Limb (tissue), 2 donors: ENCODE measurements at regions not wholly inside any gene's neighbourhood (a gene's known extent, or its start where the extent isn't known, plus 50 kb on each side); places are given as distances from the start of the nearest gene placed in this dataset.

Source experiments
- DNase-seq, 2 donors: peaks; one replicate each; pipeline ENCODE4 v3.0.0-alpha.2; 2016; ENCODE audit errors: extremely low spot score in 2 of 2

DNA sequence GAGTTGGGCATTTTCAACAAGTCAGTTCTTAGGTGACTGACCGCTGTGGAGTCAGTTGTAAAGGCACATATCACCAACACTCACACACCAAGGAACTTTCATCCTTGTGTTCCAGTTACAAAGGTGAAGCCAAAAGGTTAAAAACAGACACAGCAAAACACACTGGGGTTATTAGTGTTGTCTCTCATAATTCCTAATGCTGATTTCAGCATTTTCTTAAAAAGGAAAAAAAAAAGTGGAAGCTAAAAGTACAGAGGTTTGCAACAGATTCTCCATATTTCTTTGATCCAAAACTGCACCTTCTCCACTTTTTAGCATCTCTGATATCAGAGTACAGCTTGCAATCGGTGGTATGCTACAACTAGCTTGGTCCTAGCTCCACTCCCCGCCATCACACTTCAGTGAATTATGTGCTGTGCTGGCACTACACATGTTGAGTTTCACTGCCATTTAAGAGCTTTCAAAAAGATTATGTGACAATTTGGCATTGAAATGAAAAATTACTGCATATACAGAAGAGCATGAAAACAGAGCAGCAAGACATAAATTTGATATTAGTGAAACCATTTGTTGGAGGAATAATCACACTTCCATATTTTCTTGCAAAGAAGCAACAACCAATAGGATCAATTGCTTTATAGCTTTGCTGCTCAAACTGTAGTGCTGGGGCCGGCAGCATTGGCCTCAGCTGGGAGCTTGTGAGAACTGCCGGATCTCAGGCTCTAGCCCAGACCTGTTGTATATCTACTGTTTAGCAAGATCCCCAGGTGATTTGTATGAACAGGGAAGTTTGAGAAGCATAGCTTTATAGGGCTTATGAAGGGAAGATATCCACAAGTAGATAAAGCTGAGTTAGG, 62.3 kb upstream of the DAPL1 start:
- no peak for DNase-seq

DNA sequence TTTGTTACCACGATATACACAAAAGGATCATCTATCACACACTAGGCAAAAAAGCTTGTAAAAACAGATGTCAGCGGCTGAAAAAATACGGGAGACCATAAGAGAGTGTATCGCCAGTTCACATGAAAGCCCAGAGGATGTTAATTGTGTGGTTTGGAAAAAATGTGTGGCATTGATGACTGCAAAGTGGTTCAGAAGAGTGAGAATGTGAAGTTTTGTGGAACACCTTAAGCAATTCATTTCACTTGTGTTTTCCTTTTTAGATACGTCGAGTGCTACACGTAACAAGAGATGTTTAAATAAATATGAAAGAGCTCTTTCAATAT, 61.7 kb upstream of the DAPL1 start:
- DNase-seq, result no peak

DNA sequence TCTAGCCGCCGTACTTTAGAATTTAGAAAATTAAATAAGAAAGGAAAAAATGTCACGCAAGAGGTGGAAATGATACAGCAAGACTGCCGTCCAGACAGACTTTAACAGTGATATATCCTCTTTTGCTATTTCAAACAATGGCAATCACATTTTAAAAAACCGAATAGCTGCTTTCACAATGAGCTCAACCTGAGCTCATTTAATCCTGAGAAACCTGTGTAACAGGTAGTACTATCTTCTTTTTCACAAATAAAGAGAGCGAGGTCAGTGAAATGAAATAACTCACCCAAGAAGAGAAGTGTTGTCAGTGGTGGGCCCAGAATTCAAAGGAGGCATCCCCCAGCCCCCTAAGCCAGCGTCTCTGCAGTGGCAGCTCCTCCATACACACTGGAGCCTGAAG, 60.7 kb upstream of the DAPL1 start:
- DNase-seq, result no peak

DNA sequence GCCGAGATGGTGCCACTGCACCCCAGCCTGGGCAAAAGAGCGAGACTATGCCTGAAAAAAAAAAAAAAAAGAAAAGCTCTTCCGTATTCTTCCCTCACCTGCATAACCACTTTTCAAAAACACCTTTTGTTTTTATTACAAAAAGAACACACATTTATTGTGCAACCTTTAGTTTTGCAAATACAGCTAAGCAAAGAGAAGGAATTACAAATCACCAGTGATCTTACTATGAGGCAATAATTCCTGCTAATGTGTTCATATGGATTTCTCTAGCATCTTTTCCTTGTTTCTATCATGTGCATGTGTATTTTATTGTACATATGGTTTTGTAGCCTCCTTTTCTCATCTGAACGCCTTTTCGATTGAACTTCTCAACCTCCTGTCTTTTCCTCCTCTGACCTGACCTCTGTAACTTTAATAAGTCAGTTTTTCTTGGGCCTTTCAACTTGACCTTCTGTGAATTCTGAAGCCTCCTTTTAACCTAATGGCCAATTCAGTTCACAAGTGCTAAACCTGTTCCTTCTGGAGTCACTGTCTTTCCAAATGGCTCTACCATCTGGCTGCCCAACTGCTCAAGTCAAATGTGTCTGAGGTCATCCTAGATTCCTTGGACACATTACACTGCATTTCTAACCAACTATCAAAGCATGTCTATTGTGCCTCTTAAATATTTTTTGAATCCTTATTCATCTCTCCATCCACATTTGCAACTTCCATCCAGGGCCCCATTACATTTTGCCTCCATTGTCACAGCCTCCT, 59.1 kb upstream of the DAPL1 start:
- no peak for DNase-seq

DNA sequence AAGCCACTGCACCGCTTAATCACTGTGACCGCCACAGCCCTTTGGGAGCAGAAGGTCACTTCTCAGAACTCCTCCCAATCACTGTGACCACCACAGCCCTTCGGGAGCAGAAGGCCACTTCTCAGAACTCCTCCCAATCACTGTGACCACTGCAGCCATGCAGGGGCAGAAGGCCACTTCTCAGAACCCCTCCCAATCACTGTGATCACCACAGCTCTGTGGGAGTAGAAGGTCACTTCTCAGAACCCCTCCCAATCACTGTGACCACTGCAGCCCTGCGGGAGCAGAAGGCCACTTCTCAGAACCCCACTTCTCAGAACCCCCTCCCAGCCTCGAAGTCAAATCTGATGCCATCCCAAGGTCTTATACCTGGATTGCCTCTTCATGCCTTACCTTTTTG, 56.8 kb upstream of the DAPL1 start:
- no peak for DNase-seq

GRCh38 chr2:158740127-158740526, 55.0 kb upstream of the DAPL1 start:
- DNase-seq, result no peak

DNA sequence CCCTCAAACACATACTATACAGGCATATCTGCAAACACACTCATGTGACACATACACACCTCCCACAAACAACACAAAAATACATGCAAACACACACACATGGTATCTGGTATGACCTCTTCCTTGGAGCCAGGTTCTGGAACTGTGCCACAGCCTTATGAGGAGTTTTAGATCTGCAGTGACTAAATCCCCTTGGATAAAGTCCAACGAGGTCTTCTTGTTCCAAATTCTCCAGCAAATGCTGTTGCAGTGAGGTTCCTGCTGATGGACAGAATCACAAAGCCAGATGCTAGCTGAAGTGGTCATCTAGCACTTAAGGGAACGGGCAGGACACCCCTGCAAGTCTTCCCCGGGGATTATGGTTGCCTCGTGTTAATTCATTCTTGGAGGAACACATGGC, 54.5 kb upstream of the DAPL1 start:
- DNase-seq, result no peak

DNA sequence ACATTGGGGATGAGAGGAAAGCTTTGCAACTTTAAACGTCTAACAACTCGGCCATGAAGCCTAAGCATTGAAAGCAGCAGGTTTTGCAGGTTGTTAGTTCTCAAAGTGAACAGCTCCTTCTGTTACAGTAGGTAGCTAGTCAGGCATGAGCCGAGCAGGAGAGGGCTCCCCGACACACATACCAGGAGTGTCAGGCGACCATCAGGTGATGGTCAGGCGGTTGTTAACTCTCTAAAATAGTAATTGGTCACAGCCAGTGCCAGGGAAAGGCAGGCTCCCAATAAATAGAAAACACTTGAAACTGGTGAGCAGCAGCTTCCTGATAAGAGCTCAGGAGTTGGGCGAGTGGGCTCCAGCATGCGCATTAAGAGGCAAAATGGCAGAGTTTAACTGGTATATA, 53.5 kb upstream of the DAPL1 start:
- no peak for DNase-seq

DNA sequence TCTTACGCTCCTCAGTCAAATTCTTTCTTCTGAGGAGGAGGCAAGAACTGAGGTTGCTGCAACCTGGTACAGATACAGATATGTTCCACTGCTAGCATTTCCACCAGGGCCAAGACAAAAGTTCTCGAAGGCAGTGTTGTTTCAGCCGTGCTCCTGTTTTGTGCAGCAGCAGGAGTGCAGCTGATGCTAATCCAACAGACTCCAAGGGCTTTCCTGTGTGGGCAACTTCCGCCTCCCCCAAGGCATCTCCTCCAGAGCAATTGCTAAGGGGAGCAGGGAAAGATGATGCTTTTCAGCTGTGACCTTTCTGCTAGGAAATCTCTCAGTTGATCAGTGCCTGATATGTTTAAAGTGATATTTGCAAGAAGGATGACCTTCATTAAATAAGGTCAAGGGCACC, 52.6 kb upstream of the DAPL1 start:
- DNase-seq, result no peak

GRCh38 chr2:158743466-158743865, 51.7 kb upstream of the DAPL1 start:
- no peak for DNase-seq

DNA sequence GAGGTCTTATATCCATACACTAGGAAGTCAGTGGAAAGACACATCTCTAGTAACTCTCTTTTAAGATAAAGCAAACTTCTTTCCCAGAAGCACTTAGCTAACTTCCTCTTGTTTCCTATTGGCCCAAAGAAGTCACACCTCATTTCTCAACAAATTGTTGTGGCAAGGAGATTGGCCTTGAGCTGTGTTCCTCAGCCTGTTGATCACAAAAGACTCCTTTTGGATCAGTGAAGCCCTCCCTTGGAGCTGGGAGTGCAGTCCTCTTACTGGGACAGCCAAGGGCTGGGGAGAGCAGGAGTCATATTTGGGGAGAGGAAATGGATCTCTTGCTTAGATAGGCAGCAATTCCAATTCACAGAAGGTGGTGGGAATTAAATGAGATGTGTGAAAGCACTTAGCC, 51.2 kb upstream of the DAPL1 start:
- no peak for DNase-seq

DNA sequence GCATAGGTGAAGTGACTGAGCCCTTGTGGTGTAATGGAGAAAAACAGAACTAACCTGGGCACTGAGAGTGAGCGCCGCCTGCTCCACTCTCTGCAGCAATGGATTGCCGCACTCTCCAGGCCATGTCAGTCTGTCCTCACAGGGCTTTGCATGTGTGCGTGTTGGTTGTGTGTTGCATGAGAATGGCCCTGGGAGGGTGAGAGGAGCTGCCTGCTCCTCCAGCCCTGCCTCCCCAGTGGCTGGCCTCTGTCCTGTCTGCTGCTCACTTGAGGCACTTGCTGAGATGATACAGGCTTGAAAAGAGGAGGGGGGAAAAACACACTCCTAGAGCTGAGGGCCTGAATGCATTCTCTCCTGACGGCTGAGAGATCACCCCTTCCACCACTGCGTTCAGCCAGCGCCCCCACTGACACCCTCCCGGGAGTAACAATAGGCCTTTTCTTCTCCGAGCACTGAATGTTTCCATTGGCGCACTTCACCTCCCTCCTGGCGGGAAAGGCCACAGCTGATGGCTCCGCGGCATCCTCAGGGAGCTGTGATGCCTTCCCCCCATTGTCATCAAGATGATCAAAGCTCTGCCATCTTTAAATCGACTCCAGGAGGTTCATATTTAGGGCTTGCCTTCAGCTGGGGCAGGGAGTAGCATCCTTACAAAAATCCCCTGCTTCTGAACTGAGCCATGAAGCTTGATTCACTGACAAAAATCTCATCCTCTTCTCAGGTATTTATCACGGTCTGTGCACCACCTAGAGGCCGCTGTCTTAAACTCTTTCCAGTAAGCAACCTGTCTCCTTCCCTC, 49.9 kb upstream of the DAPL1 start:
- peak; percentile 78 to 81 for DNase-seq
